Erythroblast (primary cell): ENCODE measurements at regions not wholly inside any gene's neighbourhood (a gene's known extent, or its start where the extent isn't known, plus 50 kb on each side); places are given as distances from the start of the nearest gene placed in this dataset.

Experiments used
- GATA1 ChIP-seq: IDR thresholded peaks from 2 replicates; pipeline ENCODE4 v1.6.1; 2011; ENCODE audit warnings: low read depth, mild to moderate bottlenecking, control low read depth, low read length, moderate library complexity
- POLR2A ChIP-seq: IDR thresholded peaks from 2 replicates; pipeline ENCODE4 v1.6.1; 2011; ENCODE audit warnings: mild to moderate bottlenecking, low read length

DNA sequence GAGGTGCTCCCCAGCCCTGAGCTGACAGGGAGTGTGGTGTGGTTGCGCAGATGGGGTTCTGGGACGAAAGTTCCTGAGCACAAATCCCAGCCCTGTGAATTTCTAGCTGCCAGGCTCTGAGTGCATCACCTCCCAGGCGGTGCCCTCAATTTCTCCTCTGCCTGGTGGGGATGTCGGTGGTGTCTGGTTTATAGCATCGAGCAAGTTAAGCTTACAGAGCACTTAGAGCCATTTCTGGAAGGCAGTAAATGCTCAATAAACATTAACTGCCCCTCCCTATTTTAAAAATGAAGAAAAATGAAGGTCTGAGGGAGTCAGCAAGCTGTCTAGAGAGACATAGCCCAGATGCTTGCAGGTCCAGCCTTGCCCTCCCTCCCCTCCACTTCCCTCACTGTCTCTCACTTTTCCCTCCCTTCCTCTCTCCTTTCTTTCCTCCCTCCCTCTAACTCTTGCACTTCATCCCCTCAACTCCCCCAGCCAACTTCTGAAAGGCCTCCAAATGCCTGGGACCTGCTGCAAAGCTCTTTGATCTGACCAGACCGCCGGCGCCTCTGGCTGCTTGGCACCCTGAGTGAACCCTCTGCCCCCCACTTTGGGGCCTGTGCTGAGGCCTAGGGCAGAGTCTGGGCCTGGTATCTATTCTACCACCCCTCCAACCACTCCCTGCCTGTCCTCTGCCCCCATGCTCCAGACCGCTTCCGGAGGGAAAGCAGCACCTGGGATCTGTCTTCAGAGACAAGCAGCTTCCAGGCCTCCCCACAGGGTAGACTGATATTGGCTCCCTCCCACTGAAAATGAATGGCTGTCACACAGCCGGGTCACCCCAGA lies 438.3 kb downstream of the RPS24 start:
- no peak for TF ChIP-seq POLR2A
- no peak for TF ChIP-seq GATA1
